ENCODE measurements at regions not wholly inside any gene's neighbourhood (a gene's known extent, or its start where the extent isn't known, plus 50 kb on each side); places are given as distances from the start of the nearest gene placed in this dataset.
"Not testable (repeated sequence)": the region's sequence is repeated elsewhere in the genome, so short reads cannot be mapped to it uniquely, and the experiment has no call there.

- no peak for DNase-seq
Observed at GRCh38 chr1:244271691-244272308, 179.9 kb downstream of the ADSS2 start.

- peak; percentile 89 for DNase-seq
Observed at GRCh38 chr1:244272471-244273261, 179.0 kb downstream of the ADSS2 start.

GRCh38 chr1:244273262-244273844 lies 178.4 kb downstream of the ADSS2 start:
- no peak for DNase-seq

GRCh38 chr1:244273845-244274619 lies 177.7 kb downstream of the ADSS2 start:
- DNase-seq: no peak

- no peak for DNase-seq
Observed at GRCh38 chr1:244276646-244277045, 175.1 kb downstream of the ADSS2 start.

GRCh38 chr1:244280201-244280600 lies 171.5 kb downstream of the ADSS2 start:
- no peak for DNase-seq

- DNase-seq: no peak
Observed at GRCh38 chr1:244280859-244281258, 170.8 kb downstream of the ADSS2 start.

- DNase-seq: no peak
Observed at GRCh38 chr1:244283772-244284171, 167.9 kb downstream of the ADSS2 start.

GRCh38 chr1:244284641-244285156 lies 167.0 kb downstream of the ADSS2 start:
- no peak for DNase-seq

- no peak for DNase-seq
Observed at GRCh38 chr1:244286341-244286740, 165.4 kb downstream of the ADSS2 start.

GRCh38 chr1:244287726-244288125 lies 164.0 kb downstream of the ADSS2 start:
- DNase-seq: no peak

- DNase-seq: no peak
Observed at GRCh38 chr1:244288663-244289062, 163.0 kb downstream of the ADSS2 start.

GRCh38 chr1:244289991-244290785 lies 161.5 kb downstream of the ADSS2 start:
- DNase-seq: no peak

GRCh38 chr1:244291236-244292201 lies 160.2 kb downstream of the ADSS2 start:
- no peak for DNase-seq

GRCh38 chr1:244294599-244295224 lies 157.0 kb downstream of the ADSS2 start:
- DNase-seq: no peak

GRCh38 chr1:244296003-244296402 lies 155.7 kb downstream of the ADSS2 start:
- no peak for DNase-seq

- peak; percentile 20 for DNase-seq
Observed at GRCh38 chr1:244296447-244296846, 155.3 kb downstream of the ADSS2 start.

GRCh38 chr1:244297087-244297486 lies 154.6 kb downstream of the ADSS2 start:
- DNase-seq: no peak

GRCh38 chr1:244297616-244298015 lies 154.1 kb downstream of the ADSS2 start:
- no peak for DNase-seq

GRCh38 chr1:244300029-244300375 lies 151.7 kb downstream of the ADSS2 start:
- not testable (repeated sequence) for DNase-seq
